CD4-positive, alpha-beta T cell (primary cell): ENCODE measurements at regions not wholly inside any gene's neighbourhood (a gene's known extent, or its start where the extent isn't known, plus 50 kb on each side); places are given as distances from the start of the nearest gene placed in this dataset.

Experiments
- ATAC-seq: fragments of 200-7000 bp; cut with Tn5 transposase; one replicate; pipeline ENCODE4 v1.10.0; 2022; ENCODE audit warnings: mild to moderate bottlenecking; ENCODE audit not compliant: poor library complexity
- CTCF ChIA-PET: fragments of 350-600 bp; sonication (Branson Sonifier 250); formaldehyde crosslinking; loops from one replicate; lab custom pipeline; 2021; ENCODE audit warnings: antibody characterized with exemption, inconsistent platforms; lab: Charles Lee
- POLR2A ChIA-PET: fragments of 350-600 bp; sonication (Branson Sonifier 250); formaldehyde crosslinking; loops from one replicate; lab custom pipeline; 2021; ENCODE audit warnings: antibody characterized with exemption, inconsistent platforms; lab: Charles Lee
- DNase-seq, 14 experiments: peaks; one replicate each; pipeline ENCODE4 v3.0.0-alpha.2; 2013 to 2020; ENCODE audit warnings: mixed read lengths in 2 of 14
- H3K27ac ChIP-seq, 2 donors: one replicate each; pipeline versions ENCODE4 v1.5.1 to v1.7.0; 2013; ENCODE audit warnings: low read length in 2 of 2, low read depth in 1 of 2, mild to moderate bottlenecking in 1 of 2
- H3K27me3 ChIP-seq, 2 experiments: 1 replicate in 1 of 2; 2 replicates in 1 of 2; pipeline versions ENCODE4 v1.6.1 to v1.7.0; 2013; ENCODE audit warnings: low read length in 2 of 2, control low read depth in 1 of 2, mild to moderate bottlenecking in 1 of 2, moderate library complexity in 1 of 2; ENCODE audit not compliant: insufficient read depth in 2 of 2, control insufficient read depth in 1 of 2
- H3K36me3 ChIP-seq: one replicate; pipeline ENCODE4 v1.6.1; 2013; ENCODE audit warnings: low read length, control low read depth; ENCODE audit not compliant: insufficient read depth
- H3K4me1 ChIP-seq: one replicate; pipeline ENCODE4 v1.6.1; 2013; ENCODE audit warnings: low read length, control low read depth; ENCODE audit not compliant: insufficient read depth
- H3K4me3 ChIP-seq: one replicate; pipeline ENCODE4 v1.5.1; 2013; ENCODE audit warnings: mild to moderate bottlenecking, low read length, moderate library complexity
- H3K9me3 ChIP-seq, 2 experiments: 1 replicate in 1 of 2; 2 replicates in 1 of 2; pipeline versions ENCODE4 v1.6.1 to v1.7.0; 2013; ENCODE audit warnings: low read length in 2 of 2, mild to moderate bottlenecking in 2 of 2, control low read depth in 1 of 2, moderate library complexity in 1 of 2; ENCODE audit not compliant: control insufficient read depth in 1 of 2, insufficient read depth in 1 of 2
- H3K27ac Mint-ChIP-seq: one replicate; pipeline ENCODE4 v1.8.0; 2020; ENCODE audit warnings: mixed read lengths
- H3K27me3 Mint-ChIP-seq: one replicate; pipeline ENCODE4 v1.8.0; 2021; ENCODE audit warnings: mixed read lengths
- H3K36me3 Mint-ChIP-seq: one replicate; pipeline ENCODE4 v1.8.0; 2021; ENCODE audit warnings: low read depth, mixed read lengths
- H3K4me1 Mint-ChIP-seq: one replicate; pipeline ENCODE4 v1.8.0; 2021; ENCODE audit warnings: low read depth, mixed read lengths
- H3K4me3 Mint-ChIP-seq: one replicate; pipeline ENCODE4 v1.8.0; 2020; ENCODE audit warnings: mild to moderate bottlenecking, mixed read lengths
- H3K9me3 Mint-ChIP-seq: one replicate; pipeline ENCODE4 v1.8.0; 2020; ENCODE audit warnings: mixed read lengths
- CTCF ChIP-seq: fragments of 200-600 bp; IDR thresholded peaks from one replicate; pipeline ENCODE4 v1.8.0; 2022; ENCODE audit warnings: antibody characterized with exemption, mild to moderate bottlenecking
- intact Hi-C, 2 experiments: fragments of 100-400 bp; cut with DNase I in 1 of 2; cut with micrococcal nuclease in 1 of 2; formaldehyde crosslinking; loops; one replicate each; pipeline versions ENCODE4 v1.15.1 to v1.9.0; 2023 to 2025; cut with DNase I, micrococcal nuclease

- intact Hi-C loops: no loop called here
- H3K27ac Mint-ChIP-seq: no peak overlapping the region
Measured at GRCh38 chr16:60704726-60705125, 1331.5 kb downstream of the CDH8 start.

GRCh38 chr16:60703096-60703495, 1333.1 kb downstream of the CDH8 start:
- no peak overlapping the region for H3K4me3 Mint-ChIP-seq
- DNase-seq: no peak
- intact Hi-C loops: no loop called here
- no peak overlapping the region for H3K27ac Mint-ChIP-seq
- no peak for TF ChIP-seq CTCF
- H3K9me3 Mint-ChIP-seq: peaks cover 11% of the 10 kb centered on the region
- H3K9me3 ChIP-seq: no peaks in the 10 kb centered on the region
- H3K27ac ChIP-seq: no peak overlapping the region
- no peak for ATAC-seq
- no peaks in the 10 kb centered on the region for H3K27me3 ChIP-seq
- no peaks in the 10 kb centered on the region for H3K27me3 Mint-ChIP-seq
- H3K4me3 ChIP-seq: no peak overlapping the region
- CTCF ChIA-PET: no interaction called here
- no peaks in the 10 kb centered on the region for H3K36me3 Mint-ChIP-seq
- H3K4me1 Mint-ChIP-seq: no peaks in the 10 kb centered on the region
- H3K4me1 ChIP-seq: no peaks in the 10 kb centered on the region
- H3K36me3 ChIP-seq: no peaks in the 10 kb centered on the region
- POLR2A ChIA-PET: no interaction called here

More at GRCh38 chr16:60704726-60705125, 1331.5 kb downstream of the CDH8 start:
- Mint-ChIP-seq H3K4me1 (no peaks in the 10 kb centered on the region), H3K36me3 (no peaks in the 10 kb centered on the region), H3K4me3 (no peak overlapping the region), H3K27me3 (no peaks in the 10 kb centered on the region), H3K9me3 (peaks cover 7% of the 10 kb centered on the region)
- no peak overlapping the region for H3K4me3 ChIP-seq
- ATAC-seq (no peak), DNase-seq (no peak)
- no peaks in the 10 kb centered on the region for H3K36me3 ChIP-seq
- ChIA-PET POLR2A (no interaction called here), CTCF (no interaction called here)
- no peak for TF ChIP-seq CTCF
- H3K27ac ChIP-seq: no peak overlapping the region
- H3K4me1 ChIP-seq: no peaks in the 10 kb centered on the region
- H3K9me3 ChIP-seq: no peaks in the 10 kb centered on the region
- no peaks in the 10 kb centered on the region for H3K27me3 ChIP-seq

- H3K9me3 Mint-ChIP-seq: peaks cover 18% of the 10 kb centered on the region
- ATAC-seq: no peak
- peaks cover 0 to 4% of the 10 kb centered on the region in 2 experiments for H3K9me3 ChIP-seq
- ChIA-PET POLR2A (no interaction called here), CTCF (no interaction called here)
- H3K36me3 Mint-ChIP-seq: no peaks in the 10 kb centered on the region
- no peak for DNase-seq
- H3K4me1 ChIP-seq: no peaks in the 10 kb centered on the region
- H3K4me3 Mint-ChIP-seq: no peak overlapping the region
- no peaks in the 10 kb centered on the region for H3K27me3 ChIP-seq
- intact Hi-C loops: no loop called here
- H3K4me1 Mint-ChIP-seq: no peaks in the 10 kb centered on the region
- TF ChIP-seq CTCF: no peak
- no peaks in the 10 kb centered on the region for H3K36me3 ChIP-seq
- no peak overlapping the region for H3K27ac ChIP-seq
- no peaks in the 10 kb centered on the region for H3K27me3 Mint-ChIP-seq
- no peak overlapping the region for H3K27ac Mint-ChIP-seq
- no peak overlapping the region for H3K4me3 ChIP-seq
Measured at GRCh38 chr16:60686824-60687223, 1349.4 kb downstream of the CDH8 start.
